CD4-positive, alpha-beta T cell (primary cell): ENCODE measurements at regions not wholly inside any gene's neighbourhood (a gene's known extent, or its start where the extent isn't known, plus 50 kb on each side); places are given as distances from the start of the nearest gene placed in this dataset.
"Not testable (repeated sequence)": the region's sequence is repeated elsewhere in the genome, so short reads cannot be mapped to it uniquely, and the experiment has no call there.

Source experiments
- ATAC-seq: fragments of 200-7000 bp; cut with Tn5 transposase; one replicate; pipeline ENCODE4 v1.10.0; 2022; ENCODE audit warnings: mild to moderate bottlenecking; ENCODE audit not compliant: poor library complexity
- CTCF ChIA-PET: fragments of 350-600 bp; sonication (Branson Sonifier 250); formaldehyde crosslinking; loops from one replicate; lab custom pipeline; 2021; ENCODE audit warnings: antibody characterized with exemption, inconsistent platforms; lab: Charles Lee
- POLR2A ChIA-PET: fragments of 350-600 bp; sonication (Branson Sonifier 250); formaldehyde crosslinking; loops from one replicate; lab custom pipeline; 2021; ENCODE audit warnings: antibody characterized with exemption, inconsistent platforms; lab: Charles Lee
- DNase-seq, 14 experiments: peaks; one replicate each; pipeline ENCODE4 v3.0.0-alpha.2; 2013 to 2020; ENCODE audit warnings: mixed read lengths in 2 of 14
- H3K27ac ChIP-seq, 2 donors: one replicate each; pipeline versions ENCODE4 v1.5.1 to v1.7.0; 2013; ENCODE audit warnings: low read length in 2 of 2, low read depth in 1 of 2, mild to moderate bottlenecking in 1 of 2
- H3K27me3 ChIP-seq, 2 experiments: 1 replicate in 1 of 2; 2 replicates in 1 of 2; pipeline versions ENCODE4 v1.6.1 to v1.7.0; 2013; ENCODE audit warnings: low read length in 2 of 2, control low read depth in 1 of 2, mild to moderate bottlenecking in 1 of 2, moderate library complexity in 1 of 2; ENCODE audit not compliant: insufficient read depth in 2 of 2, control insufficient read depth in 1 of 2
- H3K36me3 ChIP-seq: one replicate; pipeline ENCODE4 v1.6.1; 2013; ENCODE audit warnings: low read length, control low read depth; ENCODE audit not compliant: insufficient read depth
- H3K4me1 ChIP-seq: one replicate; pipeline ENCODE4 v1.6.1; 2013; ENCODE audit warnings: low read length, control low read depth; ENCODE audit not compliant: insufficient read depth
- H3K4me3 ChIP-seq: one replicate; pipeline ENCODE4 v1.5.1; 2013; ENCODE audit warnings: mild to moderate bottlenecking, low read length, moderate library complexity
- H3K9me3 ChIP-seq, 2 experiments: 1 replicate in 1 of 2; 2 replicates in 1 of 2; pipeline versions ENCODE4 v1.6.1 to v1.7.0; 2013; ENCODE audit warnings: low read length in 2 of 2, mild to moderate bottlenecking in 2 of 2, control low read depth in 1 of 2, moderate library complexity in 1 of 2; ENCODE audit not compliant: control insufficient read depth in 1 of 2, insufficient read depth in 1 of 2
- H3K27ac Mint-ChIP-seq: one replicate; pipeline ENCODE4 v1.8.0; 2020; ENCODE audit warnings: mixed read lengths
- H3K27me3 Mint-ChIP-seq: one replicate; pipeline ENCODE4 v1.8.0; 2021; ENCODE audit warnings: mixed read lengths
- H3K36me3 Mint-ChIP-seq: one replicate; pipeline ENCODE4 v1.8.0; 2021; ENCODE audit warnings: low read depth, mixed read lengths
- H3K4me1 Mint-ChIP-seq: one replicate; pipeline ENCODE4 v1.8.0; 2021; ENCODE audit warnings: low read depth, mixed read lengths
- H3K4me3 Mint-ChIP-seq: one replicate; pipeline ENCODE4 v1.8.0; 2020; ENCODE audit warnings: mild to moderate bottlenecking, mixed read lengths
- H3K9me3 Mint-ChIP-seq: one replicate; pipeline ENCODE4 v1.8.0; 2020; ENCODE audit warnings: mixed read lengths
- intact Hi-C, 2 experiments: fragments of 100-400 bp; cut with DNase I in 1 of 2; cut with micrococcal nuclease in 1 of 2; formaldehyde crosslinking; loops; one replicate each; pipeline versions ENCODE4 v1.15.1 to v1.9.0; 2023 to 2025; cut with DNase I, micrococcal nuclease
- TF ChIP-seq, protein P1 (sequence below): fragments of 200-600 bp; IDR thresholded peaks from one replicate; pipeline ENCODE4 v1.8.0; 2022; ENCODE audit warnings: antibody characterized with exemption, mild to moderate bottlenecking

DNA sequence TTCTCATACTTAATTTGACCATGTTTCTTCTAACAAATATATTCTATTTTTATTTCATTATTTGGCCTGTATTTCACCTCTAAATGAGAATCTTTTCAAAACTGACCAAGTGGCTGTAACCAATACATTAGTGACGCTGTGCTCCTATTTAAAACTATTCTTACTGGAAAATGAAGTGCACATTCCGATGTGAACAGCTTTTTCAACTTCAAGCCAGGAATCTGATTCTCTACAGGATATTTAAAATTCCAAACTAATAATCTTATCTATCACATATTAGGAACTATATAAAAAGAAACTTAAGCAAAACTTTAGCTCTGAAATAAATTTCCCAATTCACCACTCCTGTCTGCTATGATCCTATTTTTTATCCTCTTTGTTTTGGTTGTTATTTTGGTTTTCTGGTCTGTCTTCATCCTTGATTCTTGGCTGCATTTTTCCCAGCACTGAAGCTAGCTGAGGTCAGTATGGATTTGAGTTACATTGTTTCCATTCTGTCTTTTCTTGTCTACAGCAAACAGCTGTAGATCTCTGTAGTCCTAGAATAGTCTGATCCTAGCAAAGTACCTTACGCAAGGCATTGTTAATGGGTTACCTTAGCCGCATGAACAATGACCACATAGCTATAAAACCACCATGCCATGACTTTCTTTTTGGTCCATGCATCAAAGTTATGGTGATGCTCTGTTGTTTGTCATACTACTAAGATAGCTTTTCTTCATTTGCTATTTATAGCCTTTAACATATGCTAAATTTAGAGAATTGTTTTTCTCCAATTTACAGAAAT lies 748.6 kb upstream of the SPRY2 start:
- H3K36me3 Mint-ChIP-seq = no peaks in the 10 kb centered on the region
- no peak overlapping the region for H3K4me3 ChIP-seq
- H3K4me1 ChIP-seq = no peaks in the 10 kb centered on the region
- H3K27ac ChIP-seq = no peak overlapping the region
- peaks cover 2% of the 10 kb centered on the region for H3K9me3 Mint-ChIP-seq
- ChIA-PET CTCF (no interaction called here), POLR2A (no interaction called here)
- no peaks in the 10 kb centered on the region for H3K27me3 ChIP-seq
- no peaks in the 10 kb centered on the region for H3K4me1 Mint-ChIP-seq
- no peak overlapping the region for H3K27ac Mint-ChIP-seq
- no peaks in the 10 kb centered on the region for H3K27me3 Mint-ChIP-seq
- no peak for DNase-seq
- no peak for ATAC-seq
- intact Hi-C loops = no loop called here
- H3K9me3 ChIP-seq = peaks cover 0 to 4% of the 10 kb centered on the region in 2 experiments
- TF ChIP-seq, protein P1, sequence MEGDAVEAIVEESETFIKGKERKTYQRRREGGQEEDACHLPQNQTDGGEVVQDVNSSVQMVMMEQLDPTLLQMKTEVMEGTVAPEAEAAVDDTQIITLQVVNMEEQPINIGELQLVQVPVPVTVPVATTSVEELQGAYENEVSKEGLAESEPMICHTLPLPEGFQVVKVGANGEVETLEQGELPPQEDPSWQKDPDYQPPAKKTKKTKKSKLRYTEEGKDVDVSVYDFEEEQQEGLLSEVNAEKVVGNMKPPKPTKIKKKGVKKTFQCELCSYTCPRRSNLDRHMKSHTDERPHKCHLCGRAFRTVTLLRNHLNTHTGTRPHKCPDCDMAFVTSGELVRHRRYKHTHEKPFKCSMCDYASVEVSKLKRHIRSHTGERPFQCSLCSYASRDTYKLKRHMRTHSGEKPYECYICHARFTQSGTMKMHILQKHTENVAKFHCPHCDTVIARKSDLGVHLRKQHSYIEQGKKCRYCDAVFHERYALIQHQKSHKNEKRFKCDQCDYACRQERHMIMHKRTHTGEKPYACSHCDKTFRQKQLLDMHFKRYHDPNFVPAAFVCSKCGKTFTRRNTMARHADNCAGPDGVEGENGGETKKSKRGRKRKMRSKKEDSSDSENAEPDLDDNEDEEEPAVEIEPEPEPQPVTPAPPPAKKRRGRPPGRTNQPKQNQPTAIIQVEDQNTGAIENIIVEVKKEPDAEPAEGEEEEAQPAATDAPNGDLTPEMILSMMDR = no peak
- no peaks in the 10 kb centered on the region for H3K36me3 ChIP-seq
- H3K4me3 Mint-ChIP-seq = no peak overlapping the region

DNA sequence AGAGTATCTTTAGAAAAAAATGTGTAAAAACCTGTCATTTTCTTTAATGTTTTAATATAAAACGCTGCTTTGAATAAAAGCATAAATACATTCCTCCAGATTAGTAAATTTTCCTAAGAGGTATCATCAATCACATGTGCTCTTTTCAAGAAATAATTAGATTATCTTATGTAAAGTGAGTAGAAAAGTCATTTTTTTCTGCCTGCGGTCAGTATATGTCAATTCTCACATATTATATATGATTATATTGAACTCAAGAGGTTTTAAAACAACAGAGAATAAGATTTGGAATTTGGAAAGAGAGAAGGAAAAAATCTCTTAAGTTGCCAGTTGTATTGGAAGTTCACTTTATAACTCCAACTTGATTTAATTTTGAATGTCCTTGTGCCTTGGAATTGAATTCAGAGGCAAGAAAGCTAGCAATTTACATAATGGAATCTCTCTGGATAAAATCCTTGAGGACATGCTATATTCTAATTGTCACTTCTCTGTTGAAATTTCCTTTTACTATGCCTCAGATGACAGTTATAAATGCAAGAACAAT lies 740.1 kb upstream of the SPRY2 start:
- no peaks in the 10 kb centered on the region for H3K27me3 ChIP-seq

DNA sequence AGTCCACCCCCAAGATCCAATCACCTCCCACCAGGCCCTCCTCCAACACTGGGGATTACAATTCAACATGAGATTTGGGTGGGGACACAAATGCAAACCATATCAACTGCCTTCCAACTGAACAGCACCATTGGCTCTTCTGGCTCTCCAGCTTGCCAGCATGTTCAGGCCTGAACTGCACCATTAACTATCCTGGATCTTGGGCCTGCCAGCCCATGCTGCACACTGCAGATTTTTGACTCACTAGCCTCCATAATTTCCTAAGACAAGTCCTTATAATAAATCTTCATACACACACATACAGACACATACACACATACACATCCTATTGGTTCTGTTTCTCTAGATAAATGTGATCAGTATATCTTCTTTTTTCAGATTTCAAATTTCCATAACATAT lies 737.1 kb upstream of the SPRY2 start:
- Histone ChIP-seq H3K4me1 (no peaks in the 10 kb centered on the region), H3K9me3 (no peaks in the 10 kb centered on the region), H3K27ac (no peak overlapping the region), H3K4me3 (no peak overlapping the region), H3K27me3 (no peaks in the 10 kb centered on the region), H3K36me3 (no peaks in the 10 kb centered on the region)
- ATAC-seq = no peak
- ChIA-PET POLR2A (no interaction called here), CTCF (no interaction called here)
- no peak for DNase-seq
- Mint-ChIP-seq H3K27me3 (no peaks in the 10 kb centered on the region), H3K27ac (no peak overlapping the region), H3K4me3 (no peak overlapping the region), H3K4me1 (no peaks in the 10 kb centered on the region), H3K9me3 (peaks cover 2% of the 10 kb centered on the region), H3K36me3 (no peaks in the 10 kb centered on the region)
- intact Hi-C loops = no loop called here
- TF ChIP-seq, protein P1 = no peak

More for the DNA sequence above, 740.1 kb upstream of the SPRY2 start:
- no peaks in the 10 kb centered on the region for H3K36me3 ChIP-seq
- H3K4me1 ChIP-seq = no peaks in the 10 kb centered on the region
- DNase-seq (no peak), ATAC-seq (no peak)
- ChIA-PET POLR2A (no interaction called here), CTCF (no interaction called here)
- peaks cover 0 to 3% of the 10 kb centered on the region in 2 experiments for H3K9me3 ChIP-seq
- no peak overlapping the region for H3K4me3 ChIP-seq
- Mint-ChIP-seq H3K27ac (no peak overlapping the region), H3K4me1 (no peaks in the 10 kb centered on the region), H3K36me3 (no peaks in the 10 kb centered on the region), H3K27me3 (no peaks in the 10 kb centered on the region), H3K4me3 (no peak overlapping the region), H3K9me3 (peaks cover 2% of the 10 kb centered on the region)
- TF ChIP-seq, protein P1 = no peak
- intact Hi-C loops = no loop called here
- H3K27ac ChIP-seq = no peak overlapping the region

DNA sequence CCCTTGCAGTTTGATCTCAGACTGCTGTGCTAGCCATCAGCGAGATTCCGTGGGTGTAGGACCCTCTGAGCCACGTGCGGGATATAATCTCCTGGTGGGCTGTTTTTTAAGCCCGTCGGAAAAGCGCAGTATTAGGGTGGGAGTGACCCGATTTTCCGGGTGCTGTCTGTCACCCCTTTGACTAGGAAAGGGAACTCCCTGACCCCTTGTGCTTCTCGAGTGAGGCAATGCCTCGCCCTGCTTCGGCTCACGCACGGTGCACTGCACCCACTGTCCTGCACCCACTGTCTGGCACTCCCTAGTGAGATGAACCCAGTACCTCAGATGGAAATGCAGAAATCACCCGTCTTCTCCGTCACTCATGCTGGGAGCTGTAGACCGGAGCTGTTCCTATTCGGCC lies 728.9 kb upstream of the SPRY2 start:
- H3K4me1 Mint-ChIP-seq, H3K27ac Mint-ChIP-seq, H3K27ac ChIP-seq, H3K36me3 Mint-ChIP-seq, POLR2A ChIA-PET, CTCF ChIA-PET, H3K4me3 ChIP-seq, H3K27me3 Mint-ChIP-seq, H3K9me3 ChIP-seq, ATAC-seq, intact Hi-C loops, DNase-seq, H3K4me3 Mint-ChIP-seq, H3K9me3 Mint-ChIP-seq, H3K36me3 ChIP-seq, H3K4me1 ChIP-seq, H3K27me3 ChIP-seq: not testable (repeated sequence)
